ENCODE measurements at regions not wholly inside any gene's neighbourhood (a gene's known extent, or its start where the extent isn't known, plus 50 kb on each side); places are given as distances from the start of the nearest gene placed in this dataset.
"Not testable (repeated sequence)": the region's sequence is repeated elsewhere in the genome, so short reads cannot be mapped to it uniquely, and the experiment has no call there.

DNA sequence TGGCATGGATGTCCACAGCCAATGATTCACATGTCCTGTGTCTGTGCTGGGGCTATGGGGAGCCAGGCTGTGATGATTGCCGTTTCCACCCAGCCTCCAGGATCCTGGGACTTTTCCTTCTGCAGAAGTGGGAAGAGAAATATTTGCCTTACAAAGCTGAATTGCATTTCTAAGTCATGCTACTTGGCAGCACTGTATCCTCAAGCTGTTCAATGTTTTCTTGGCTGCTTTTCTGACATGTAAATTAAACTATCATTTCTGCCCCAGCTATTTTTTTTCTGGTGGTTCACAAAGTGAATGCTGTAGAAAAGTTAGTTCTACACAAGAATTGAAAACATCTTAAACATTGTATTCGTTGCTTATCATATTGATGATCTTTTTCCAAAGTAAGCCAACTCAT is 51.9 kb upstream of the TCERG1L start:
- no peak overlapping the region for H2AFZ ChIP-seq (ENCODE audit: low read depth)
- H3K4me1 ChIP-seq (ENCODE audit: low read depth, poor library complexity, severe bottlenecking), result no peaks in the 10 kb centered on the region
- H3K4me2 ChIP-seq, result no peak overlapping the region
- no peak overlapping the region for H3K27ac ChIP-seq
- TF ChIP-seq, protein P1, sequence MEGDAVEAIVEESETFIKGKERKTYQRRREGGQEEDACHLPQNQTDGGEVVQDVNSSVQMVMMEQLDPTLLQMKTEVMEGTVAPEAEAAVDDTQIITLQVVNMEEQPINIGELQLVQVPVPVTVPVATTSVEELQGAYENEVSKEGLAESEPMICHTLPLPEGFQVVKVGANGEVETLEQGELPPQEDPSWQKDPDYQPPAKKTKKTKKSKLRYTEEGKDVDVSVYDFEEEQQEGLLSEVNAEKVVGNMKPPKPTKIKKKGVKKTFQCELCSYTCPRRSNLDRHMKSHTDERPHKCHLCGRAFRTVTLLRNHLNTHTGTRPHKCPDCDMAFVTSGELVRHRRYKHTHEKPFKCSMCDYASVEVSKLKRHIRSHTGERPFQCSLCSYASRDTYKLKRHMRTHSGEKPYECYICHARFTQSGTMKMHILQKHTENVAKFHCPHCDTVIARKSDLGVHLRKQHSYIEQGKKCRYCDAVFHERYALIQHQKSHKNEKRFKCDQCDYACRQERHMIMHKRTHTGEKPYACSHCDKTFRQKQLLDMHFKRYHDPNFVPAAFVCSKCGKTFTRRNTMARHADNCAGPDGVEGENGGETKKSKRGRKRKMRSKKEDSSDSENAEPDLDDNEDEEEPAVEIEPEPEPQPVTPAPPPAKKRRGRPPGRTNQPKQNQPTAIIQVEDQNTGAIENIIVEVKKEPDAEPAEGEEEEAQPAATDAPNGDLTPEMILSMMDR (conservative IDR thresholded peaks at IDR 0.05; ENCODE audit: low read depth, low read length), result no peak
- no peaks in the 10 kb centered on the region for H3K79me2 ChIP-seq (ENCODE audit: insufficient read depth, low read depth)
- no peaks in the 10 kb centered on the region for H4K20me1 ChIP-seq (ENCODE audit: insufficient read depth)
- no peak overlapping the region for H3K9ac ChIP-seq
- no peaks in the 10 kb centered on the region for H3K27me3 ChIP-seq (ENCODE audit: insufficient read depth, low read depth)
- H3K36me3 ChIP-seq (ENCODE audit: insufficient read depth), result no peaks in the 10 kb centered on the region
- H3K4me3 ChIP-seq (IDR thresholded peaks at IDR 0.05; ENCODE audit: insufficient read depth, low read depth, low read length), result no peak overlapping the region

DNA sequence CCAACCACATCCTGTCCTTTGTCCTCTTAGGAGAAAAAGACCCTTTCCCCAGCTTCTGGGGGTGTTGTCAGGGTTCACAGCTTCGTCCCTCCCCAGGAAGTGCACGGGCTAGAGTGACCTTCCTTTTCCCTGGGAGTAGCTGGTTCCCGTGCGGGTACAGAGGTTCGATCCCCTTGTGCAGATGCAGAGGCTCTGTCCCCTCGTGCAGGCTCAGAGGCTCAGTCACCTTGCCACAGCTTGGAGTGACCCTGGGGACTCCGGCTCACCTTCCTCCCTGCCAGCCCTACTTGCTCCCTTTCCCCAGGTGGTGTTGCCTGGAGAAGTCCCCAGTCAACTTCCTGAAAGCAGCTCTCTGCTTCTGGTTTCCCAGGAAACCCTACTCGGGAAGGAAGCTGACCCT is 60.0 kb upstream of the TCERG1L start:
- Histone ChIP-seq H2AFZ (ENCODE audit: low read depth) (no peak overlapping the region), H3K4me1 (ENCODE audit: low read depth, poor library complexity, severe bottlenecking) (no peaks in the 10 kb centered on the region), H3K9ac (no peak overlapping the region), H3K27me3 (ENCODE audit: insufficient read depth, low read depth) (no peaks in the 10 kb centered on the region), H3K4me2 (no peak overlapping the region), H3K27ac (no peak overlapping the region), H3K36me3 (ENCODE audit: insufficient read depth) (no peaks in the 10 kb centered on the region), H4K20me1 (ENCODE audit: insufficient read depth) (no peaks in the 10 kb centered on the region), H3K4me3 (IDR thresholded peaks at IDR 0.05; ENCODE audit: insufficient read depth, low read depth, low read length) (no peak overlapping the region), H3K79me2 (ENCODE audit: insufficient read depth, low read depth) (no peaks in the 10 kb centered on the region)
- TF ChIP-seq, protein P1 (conservative IDR thresholded peaks at IDR 0.05; ENCODE audit: low read depth, low read length), result no peak

DNA sequence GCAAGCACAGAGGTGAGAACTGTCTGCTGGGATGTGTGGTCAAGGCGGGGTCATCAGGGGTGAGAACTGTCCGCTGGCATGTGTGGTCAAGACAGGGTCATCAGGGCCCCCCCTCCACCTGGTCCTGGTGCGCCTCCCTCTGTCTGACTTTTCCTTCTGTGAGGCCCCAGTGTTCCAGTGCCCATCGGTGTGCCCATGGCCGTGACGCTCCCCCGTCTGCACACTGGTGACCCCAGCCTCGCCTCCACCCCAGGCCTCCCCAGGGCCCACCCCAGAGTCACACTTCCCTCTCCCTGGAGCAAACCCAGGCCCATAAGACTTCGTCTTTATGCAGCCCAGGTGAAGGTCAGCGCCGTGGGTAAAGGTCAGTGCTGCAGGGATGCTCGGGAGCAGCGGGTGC is 70.1 kb upstream of the TCERG1L start:
- TF ChIP-seq, protein P1 (conservative IDR thresholded peaks at IDR 0.05; ENCODE audit: low read depth, low read length), result no peak
- Histone ChIP-seq H3K27ac (no peak overlapping the region), H3K4me3 (IDR thresholded peaks at IDR 0.05; ENCODE audit: insufficient read depth, low read depth, low read length) (no peak overlapping the region), H4K20me1 (ENCODE audit: insufficient read depth) (no peaks in the 10 kb centered on the region), H2AFZ (ENCODE audit: low read depth) (no peak overlapping the region), H3K79me2 (ENCODE audit: insufficient read depth, low read depth) (no peaks in the 10 kb centered on the region), H3K36me3 (ENCODE audit: insufficient read depth) (no peaks in the 10 kb centered on the region), H3K4me2 (no peak overlapping the region), H3K4me1 (ENCODE audit: low read depth, poor library complexity, severe bottlenecking) (no peaks in the 10 kb centered on the region), H3K9ac (no peak overlapping the region), H3K27me3 (ENCODE audit: insufficient read depth, low read depth) (no peaks in the 10 kb centered on the region; the same call in 1 of the 2 replicates)

DNA sequence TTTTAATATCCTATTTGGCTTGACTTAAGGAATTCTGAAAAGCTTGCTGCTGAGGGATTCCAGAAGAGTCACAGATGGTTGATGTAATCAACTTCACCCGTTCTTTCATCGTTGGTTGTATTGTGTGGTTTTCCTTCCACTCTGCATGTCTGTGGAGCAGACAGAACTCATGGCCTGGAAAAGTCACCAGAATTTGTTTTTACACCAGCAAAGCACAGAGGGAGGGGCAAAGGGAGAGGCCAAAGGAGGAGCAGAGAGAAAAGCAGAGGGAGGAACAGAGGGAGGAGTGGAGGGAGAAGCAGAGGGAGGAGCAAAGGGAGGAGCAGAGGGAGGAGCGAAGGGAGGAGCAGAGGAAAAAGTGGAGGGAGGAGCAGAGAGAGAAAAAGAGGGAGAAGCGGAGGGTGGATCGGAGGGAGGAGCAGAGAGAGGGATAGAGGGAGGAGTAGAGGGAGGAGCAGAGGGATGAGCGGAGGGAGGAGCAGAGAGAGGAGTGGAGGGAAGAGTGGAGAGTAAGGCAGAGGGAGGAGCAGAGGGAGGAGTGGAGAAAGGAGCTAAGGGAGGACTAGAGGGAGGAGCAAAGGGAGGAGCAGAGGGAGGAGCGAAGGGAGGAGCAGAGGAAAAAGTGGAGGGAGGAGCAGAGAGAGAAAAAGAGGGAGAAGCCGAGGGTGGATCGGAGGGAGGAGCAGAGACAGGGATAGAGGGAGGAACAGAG is 73.8 kb upstream of the TCERG1L start:
- H3K9ac ChIP-seq; H4K20me1 ChIP-seq (ENCODE audit: insufficient read depth); H3K27ac ChIP-seq; H3K79me2 ChIP-seq (ENCODE audit: insufficient read depth, low read depth); H3K36me3 ChIP-seq (ENCODE audit: insufficient read depth); H3K4me3 ChIP-seq (IDR thresholded peaks at IDR 0.05; ENCODE audit: insufficient read depth, low read depth, low read length); H3K27me3 ChIP-seq (ENCODE audit: insufficient read depth, low read depth); H2AFZ ChIP-seq (ENCODE audit: low read depth); H3K4me1 ChIP-seq (ENCODE audit: low read depth, poor library complexity, severe bottlenecking); H3K4me2 ChIP-seq: not testable (repeated sequence)

DNA sequence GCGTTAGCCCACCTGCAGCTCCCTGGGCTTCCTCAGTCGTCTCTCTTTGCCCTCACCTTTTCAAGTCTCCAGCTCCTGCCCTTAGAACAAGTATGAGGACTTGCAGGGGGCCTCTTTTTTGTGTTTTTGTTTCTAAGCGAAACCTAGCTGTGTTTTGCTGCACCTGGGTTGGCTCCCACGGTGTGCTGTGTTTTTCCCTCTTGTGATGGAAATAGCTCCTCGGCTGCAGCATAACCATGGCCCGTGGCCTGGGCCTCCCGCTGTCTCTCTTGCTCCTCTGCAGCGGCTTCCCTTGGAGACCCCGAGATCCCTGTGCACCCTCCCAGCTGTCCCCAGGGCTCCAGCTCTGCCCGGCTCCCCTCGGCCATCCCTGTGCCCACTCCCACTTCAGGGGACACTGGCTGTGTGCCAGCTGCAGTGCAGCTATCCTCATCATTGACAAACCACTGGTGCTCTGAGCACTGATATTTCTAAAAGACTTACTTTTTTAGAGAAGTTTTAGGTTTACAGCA is 75.6 kb upstream of the TCERG1L start:
- Histone ChIP-seq H4K20me1 (ENCODE audit: insufficient read depth) (no peaks in the 10 kb centered on the region), H3K27me3 (ENCODE audit: insufficient read depth, low read depth) (no peaks in the 10 kb centered on the region; the same call in 1 of the 2 replicates), H3K9ac (no peak overlapping the region), H3K79me2 (ENCODE audit: insufficient read depth, low read depth) (no peaks in the 10 kb centered on the region), H3K36me3 (ENCODE audit: insufficient read depth) (no peaks in the 10 kb centered on the region), H3K4me3 (IDR thresholded peaks at IDR 0.05; ENCODE audit: insufficient read depth, low read depth, low read length) (no peak overlapping the region), H3K27ac (no peak overlapping the region), H2AFZ (ENCODE audit: low read depth) (no peak overlapping the region), H3K4me2 (no peak overlapping the region), H3K4me1 (ENCODE audit: low read depth, poor library complexity, severe bottlenecking) (no peaks in the 10 kb centered on the region)
- TF ChIP-seq, protein P1 (conservative IDR thresholded peaks at IDR 0.05; ENCODE audit: low read depth, low read length), result no peak
